ENCODE measurements at regions not wholly inside any gene's neighbourhood (a gene's known extent, or its start where the extent isn't known, plus 50 kb on each side); places are given as distances from the start of the nearest gene placed in this dataset.

- Histone ChIP-seq H3K4me3 (no peak overlapping the region), H3K79me2 (ENCODE audit: insufficient read depth) (no peaks in the 10 kb centered on the region), H3K9ac (no peak overlapping the region), H3K27ac (no peak overlapping the region), H2AFZ (no peak overlapping the region), H3K36me3 (ENCODE audit: low read depth) (no peaks in the 10 kb centered on the region), H3K9me2 (ENCODE audit: insufficient read depth) (no peaks in the 10 kb centered on the region), H3F3A (ENCODE audit: insufficient read depth) (no peaks in the 10 kb centered on the region), H3K4me2 (ENCODE audit: unreplicated experiment) (no peak overlapping the region), H4K20me1 (ENCODE audit: insufficient read depth) (no peaks in the 10 kb centered on the region), H3K9me3 (ENCODE audit: low read depth) (no peaks in the 10 kb centered on the region), H3K4me1 (ENCODE audit: insufficient read depth) (no peaks in the 10 kb centered on the region), H3K27me3 (replicated peaks; ENCODE audit: insufficient read depth) (peaks cover 4% of the 10 kb centered on the region)
- DNase-seq = no peak
- in situ Hi-C loops (cut with MboI) = no loop called here
- TF ChIP-seq EZH2phosphoT487 (IDR thresholded peaks at IDR 0.05; ENCODE audit: insufficient read depth, low read depth) = no peak
- TF ChIP-seq EZH2 (IDR thresholded peaks at IDR 0.05; ENCODE audit: insufficient read depth, poor library complexity, severe bottlenecking) = no peak
Observed at GRCh38 chr2:13057671-13058070, 340.9 kb downstream of the TRIB2 start.

DNA sequence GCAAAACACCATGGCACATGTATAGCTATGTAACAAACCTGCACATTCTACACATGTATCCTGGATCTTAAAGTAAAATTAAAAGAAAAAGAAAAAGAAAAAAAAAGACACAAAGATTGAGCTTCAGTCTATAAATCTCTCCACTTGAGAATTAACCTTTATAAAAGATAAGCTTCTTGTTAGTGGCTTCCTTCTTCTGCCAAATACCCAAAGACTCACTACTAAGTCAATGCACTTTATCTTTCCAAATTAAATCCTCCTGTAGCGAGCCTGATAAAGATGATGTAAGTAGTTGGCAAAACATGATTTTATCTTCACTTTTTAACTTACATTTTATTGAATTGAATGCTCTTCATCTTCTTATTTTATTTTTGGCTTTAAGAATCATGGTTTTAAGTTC is 349.9 kb downstream of the TRIB2 start:
- DNase-seq = no peak
- Histone ChIP-seq H3K9me2 (ENCODE audit: insufficient read depth) (no peaks in the 10 kb centered on the region), H2AFZ (no peak overlapping the region), H3F3A (ENCODE audit: insufficient read depth) (no peaks in the 10 kb centered on the region), H3K4me2 (ENCODE audit: unreplicated experiment) (no peak overlapping the region), H4K20me1 (ENCODE audit: insufficient read depth) (no peaks in the 10 kb centered on the region), H3K36me3 (ENCODE audit: low read depth) (no peaks in the 10 kb centered on the region), H3K4me3 (no peak overlapping the region), H3K9ac (no peak overlapping the region), H3K27me3 (replicated peaks; ENCODE audit: insufficient read depth) (no peaks in the 10 kb centered on the region), H3K9me3 (ENCODE audit: low read depth) (no peaks in the 10 kb centered on the region), H3K79me2 (ENCODE audit: insufficient read depth) (no peaks in the 10 kb centered on the region), H3K4me1 (ENCODE audit: insufficient read depth) (no peaks in the 10 kb centered on the region), H3K27ac (no peak overlapping the region)
- no peak for TF ChIP-seq EZH2 (IDR thresholded peaks at IDR 0.05; ENCODE audit: insufficient read depth, poor library complexity, severe bottlenecking)
- no peak for TF ChIP-seq EZH2phosphoT487 (IDR thresholded peaks at IDR 0.05; ENCODE audit: insufficient read depth, low read depth)
- WGBS, 2 experiments (ENCODE audit: low coverage in 1 of 2, low lambda C conversion rate in 2 of 2, missing lambda C conversion rate in 2 of 2) = 53 to 57% methylated on average over 1 of the region's 1 CpG
- in situ Hi-C loops (cut with MboI) = no loop called here

DNA sequence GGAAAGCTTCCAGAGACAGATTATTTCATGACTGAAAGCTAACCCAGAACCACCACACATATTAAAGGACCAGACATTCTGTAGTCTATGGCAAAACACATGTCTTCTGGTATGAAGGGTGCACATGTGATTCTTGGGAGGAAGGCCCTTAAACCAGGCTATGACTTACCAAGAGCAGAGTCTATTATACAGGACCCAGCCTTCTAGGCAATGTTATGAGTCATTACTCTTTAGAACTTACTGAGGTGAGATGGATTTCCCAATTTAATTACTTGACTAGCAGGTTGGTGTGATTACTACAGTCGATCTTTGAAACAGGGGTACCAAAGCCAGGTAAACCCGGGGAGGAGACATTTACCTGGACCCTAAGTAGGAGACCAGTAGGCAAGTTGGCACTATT is 350.8 kb downstream of the TRIB2 start:
- WGBS, 2 experiments (ENCODE audit: low coverage in 1 of 2, low lambda C conversion rate in 2 of 2, missing lambda C conversion rate in 2 of 2) = 60 to 69% methylated on average over 2 of the region's 2 CpGs

GRCh38 chr2:13089971-13090370 is 373.2 kb downstream of the TRIB2 start:
- H3K4me1 ChIP-seq (ENCODE audit: insufficient read depth) = no peaks in the 10 kb centered on the region
- no peaks in the 10 kb centered on the region for H3F3A ChIP-seq (ENCODE audit: insufficient read depth)
- in situ Hi-C loops (cut with MboI) = no loop called here
- H3K4me2 ChIP-seq (ENCODE audit: unreplicated experiment) = no peak overlapping the region
- no peak overlapping the region for H3K27ac ChIP-seq
- no peak overlapping the region for H3K9ac ChIP-seq
- no peaks in the 10 kb centered on the region for H3K9me3 ChIP-seq (ENCODE audit: low read depth)
- H3K9me2 ChIP-seq (ENCODE audit: insufficient read depth) = no peaks in the 10 kb centered on the region
- no peaks in the 10 kb centered on the region for H4K20me1 ChIP-seq (ENCODE audit: insufficient read depth)
- H2AFZ ChIP-seq = no peak overlapping the region
- H3K36me3 ChIP-seq (ENCODE audit: low read depth) = no peaks in the 10 kb centered on the region
- no peaks in the 10 kb centered on the region for H3K27me3 ChIP-seq (replicated peaks; ENCODE audit: insufficient read depth)
- no peak overlapping the region for H3K4me3 ChIP-seq
- no peak for TF ChIP-seq EZH2 (IDR thresholded peaks at IDR 0.05; ENCODE audit: insufficient read depth, poor library complexity, severe bottlenecking)
- H3K79me2 ChIP-seq (ENCODE audit: insufficient read depth) = no peaks in the 10 kb centered on the region
- no peak for DNase-seq

More for the DNA sequence above, 350.8 kb downstream of the TRIB2 start:
- in situ Hi-C loops (cut with MboI) = no loop called here
- no peaks in the 10 kb centered on the region for H4K20me1 ChIP-seq (ENCODE audit: insufficient read depth)
- H3K9ac ChIP-seq = no peak overlapping the region
- H3K9me3 ChIP-seq (ENCODE audit: low read depth) = no peaks in the 10 kb centered on the region
- H3K9me2 ChIP-seq (ENCODE audit: insufficient read depth) = no peaks in the 10 kb centered on the region
- H3K4me1 ChIP-seq (ENCODE audit: insufficient read depth) = no peaks in the 10 kb centered on the region
- H3K4me3 ChIP-seq = no peak overlapping the region
- no peak overlapping the region for H3K27ac ChIP-seq
- TF ChIP-seq EZH2phosphoT487 (IDR thresholded peaks at IDR 0.05; ENCODE audit: insufficient read depth, low read depth) (no peak), EZH2 (IDR thresholded peaks at IDR 0.05; ENCODE audit: insufficient read depth, poor library complexity, severe bottlenecking) (no peak)
- no peaks in the 10 kb centered on the region for H3K79me2 ChIP-seq (ENCODE audit: insufficient read depth)
- H3F3A ChIP-seq (ENCODE audit: insufficient read depth) = no peaks in the 10 kb centered on the region
- H3K4me2 ChIP-seq (ENCODE audit: unreplicated experiment) = no peak overlapping the region
- H3K36me3 ChIP-seq (ENCODE audit: low read depth) = no peaks in the 10 kb centered on the region
- no peak for DNase-seq
- H2AFZ ChIP-seq = no peak overlapping the region
- no peaks in the 10 kb centered on the region for H3K27me3 ChIP-seq (replicated peaks; ENCODE audit: insufficient read depth)

GRCh38 chr2:13091455-13091854 is 374.7 kb downstream of the TRIB2 start:
- Histone ChIP-seq H3K36me3 (ENCODE audit: low read depth) (no peaks in the 10 kb centered on the region), H3K4me3 (no peak overlapping the region), H2AFZ (no peak overlapping the region), H3K27me3 (replicated peaks; ENCODE audit: insufficient read depth) (no peaks in the 10 kb centered on the region), H3F3A (ENCODE audit: insufficient read depth) (no peaks in the 10 kb centered on the region), H3K79me2 (ENCODE audit: insufficient read depth) (no peaks in the 10 kb centered on the region), H3K4me2 (ENCODE audit: unreplicated experiment) (no peak overlapping the region), H3K27ac (no peak overlapping the region), H4K20me1 (ENCODE audit: insufficient read depth) (no peaks in the 10 kb centered on the region), H3K9me3 (ENCODE audit: low read depth) (no peaks in the 10 kb centered on the region), H3K4me1 (ENCODE audit: insufficient read depth) (no peaks in the 10 kb centered on the region), H3K9me2 (ENCODE audit: insufficient read depth) (no peaks in the 10 kb centered on the region), H3K9ac (no peak overlapping the region)
- in situ Hi-C loops (cut with MboI) = no loop called here
- TF ChIP-seq EZH2 (IDR thresholded peaks at IDR 0.05; ENCODE audit: insufficient read depth, poor library complexity, severe bottlenecking) = no peak
- TF ChIP-seq EZH2phosphoT487 (IDR thresholded peaks at IDR 0.05; ENCODE audit: insufficient read depth, low read depth) = no peak
- whole genome bisulfite sequencing, 2 experiments (ENCODE audit: low coverage in 1 of 2, low lambda C conversion rate in 2 of 2, missing lambda C conversion rate in 2 of 2) = 6% methylated on average over 1 of the region's 1 CpG
- DNase-seq = peak; percentile 5

All from GM23248 (cell line).